HG03520 (cell line): ENCODE measurements at regions not wholly inside any gene's neighbourhood (a gene's known extent, or its start where the extent isn't known, plus 50 kb on each side); places are given as distances from the start of the nearest gene placed in this dataset.

Experiments used
- ATAC-seq: cut with Tn5 transposase; IDR thresholded peaks from one replicate; pipeline ENCODE4 v1.9.1; 2021; ENCODE audit warnings: mild to moderate bottlenecking, moderate library complexity; ENCODE audit not compliant: unreplicated experiment

GRCh38 chr4:148827781-148828180 lies 385.6 kb upstream of the NR3C2 start:
- ATAC-seq: no peak

GRCh38 chr4:148823419-148823769 lies 381.2 kb upstream of the NR3C2 start:
- no peak for ATAC-seq

- no peak for ATAC-seq
Measured at GRCh38 chr4:148822572-148823418, 380.6 kb upstream of the NR3C2 start.

DNA sequence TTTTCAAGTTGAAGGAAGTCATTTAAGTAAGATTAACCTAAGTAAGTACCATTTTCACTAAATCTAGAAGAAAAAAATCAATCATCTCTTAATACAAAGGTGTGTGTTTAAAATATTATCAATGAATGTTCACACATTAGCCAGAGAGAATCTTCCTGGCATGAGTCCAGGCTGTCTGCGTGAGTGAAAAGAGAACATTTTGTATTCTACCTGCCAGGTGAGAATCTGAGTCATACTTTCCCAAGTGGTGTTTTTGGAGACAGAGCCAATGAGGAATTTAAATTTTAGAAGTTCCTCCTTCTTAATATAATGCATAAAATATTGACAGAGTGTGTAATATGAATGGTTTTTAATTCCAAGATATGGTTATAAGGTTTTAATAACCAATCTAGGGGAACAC lies 371.8 kb upstream of the NR3C2 start:
- ATAC-seq: no peak

- no peak for ATAC-seq
Measured at GRCh38 chr4:148813289-148813688, 371.1 kb upstream of the NR3C2 start.

DNA sequence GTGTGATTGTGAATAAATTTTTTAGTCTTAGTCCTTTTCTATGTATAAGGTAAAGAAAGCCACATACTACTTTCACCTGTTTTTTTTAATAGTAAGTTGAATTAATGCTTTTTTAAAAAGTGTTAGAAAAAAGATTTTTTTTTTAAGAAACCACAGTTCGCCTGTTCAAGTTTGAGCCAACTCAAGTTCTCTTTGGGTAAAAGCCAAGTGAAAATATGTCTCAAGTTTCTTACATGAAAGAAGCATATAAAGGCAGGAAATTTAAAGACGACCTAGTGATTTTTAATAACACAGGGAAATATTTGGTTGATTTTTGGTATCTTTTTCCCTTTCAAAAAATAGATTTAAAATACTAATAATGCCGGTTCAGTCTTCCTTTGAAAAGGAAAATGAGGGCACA lies 369.9 kb upstream of the NR3C2 start:
- ATAC-seq: no peak

DNA sequence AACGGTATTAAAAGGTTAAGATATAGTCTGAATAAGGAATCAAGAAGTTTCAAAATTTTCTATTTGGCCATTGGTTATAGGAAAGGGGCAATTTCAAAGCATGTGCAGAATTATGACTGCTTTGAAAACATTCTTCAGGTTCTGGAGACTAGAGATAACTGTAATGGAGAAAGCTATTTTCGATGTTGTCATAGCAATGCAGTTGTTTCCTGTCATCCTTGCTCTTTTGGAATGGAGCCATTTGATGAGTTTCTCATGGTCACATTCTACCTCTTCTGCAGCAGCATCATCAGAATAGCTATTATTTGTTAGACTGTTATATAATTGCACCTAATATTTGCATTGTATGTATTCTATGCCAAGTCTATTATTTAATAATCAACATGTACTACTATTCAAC lies 368.2 kb upstream of the NR3C2 start:
- ATAC-seq: no peak

- no peak for ATAC-seq
Measured at GRCh38 chr4:148808416-148808815, 366.2 kb upstream of the NR3C2 start.

DNA sequence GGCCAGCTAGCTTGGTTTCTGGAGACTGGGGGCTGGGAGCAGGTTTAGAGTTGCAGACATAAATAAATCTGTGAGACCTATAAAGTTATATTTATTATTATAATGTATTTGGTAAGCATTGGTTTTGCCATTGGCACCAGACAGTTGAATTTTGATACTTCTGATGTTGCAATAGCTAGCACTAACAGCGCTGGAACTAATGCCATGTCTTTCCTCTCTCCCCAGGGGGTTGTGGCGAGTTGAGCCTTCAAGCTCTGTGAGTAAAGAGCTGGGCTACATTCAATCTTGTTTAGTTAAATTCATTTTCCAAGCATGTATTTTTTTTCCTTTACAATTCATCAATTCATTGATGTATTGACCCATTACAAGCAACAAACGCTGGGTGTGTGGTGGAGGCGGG lies 358.7 kb upstream of the NR3C2 start:
- no peak for ATAC-seq

DNA sequence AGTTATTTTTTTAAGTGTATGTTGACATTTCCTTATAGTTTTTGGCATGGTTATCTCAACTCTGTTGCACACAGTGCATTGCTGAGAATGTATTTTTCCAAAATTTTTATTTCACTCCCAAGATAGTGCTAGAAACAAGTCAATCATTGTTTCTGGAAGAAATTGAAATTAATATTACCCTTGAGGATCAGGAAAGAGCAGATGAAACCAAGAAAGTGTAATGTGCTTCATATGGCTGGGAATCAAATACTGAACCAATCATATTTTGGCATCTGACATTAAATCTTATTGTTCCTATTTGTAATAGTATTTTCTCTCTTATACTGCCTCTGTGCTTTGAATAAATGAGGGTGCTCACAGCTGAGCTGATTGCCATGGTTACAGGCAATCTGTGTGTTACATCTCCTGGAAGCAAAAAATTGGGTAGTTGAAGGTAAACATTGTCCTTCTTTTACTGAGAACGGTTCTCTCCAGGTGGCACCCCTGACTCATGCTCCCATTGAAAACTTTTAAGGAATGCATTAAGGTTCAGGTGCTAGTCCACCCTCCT lies 358.2 kb upstream of the NR3C2 start:
- ATAC-seq: no peak

- no peak for ATAC-seq
Measured at GRCh38 chr4:148795156-148795864, 353.1 kb upstream of the NR3C2 start.

DNA sequence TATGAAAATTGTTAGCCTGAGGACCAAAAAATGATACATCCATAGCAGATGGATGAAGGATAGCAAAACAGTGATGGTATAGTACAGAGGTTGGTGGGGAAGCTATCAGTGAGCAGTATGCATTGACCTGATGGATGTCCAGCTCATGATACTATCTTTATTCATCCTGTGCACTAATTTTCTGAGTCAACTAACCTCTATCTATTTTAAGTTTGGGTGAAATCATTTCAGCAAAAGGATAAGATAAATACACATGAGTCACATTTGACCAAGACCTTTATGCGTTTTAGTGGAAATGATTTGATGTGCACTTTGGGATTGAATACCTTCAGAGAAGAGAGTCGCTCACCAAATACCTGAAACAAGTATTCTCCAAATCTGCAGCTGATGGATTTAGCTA lies 351.0 kb upstream of the NR3C2 start:
- ATAC-seq: no peak

GRCh38 chr4:148790691-148791090 lies 348.5 kb upstream of the NR3C2 start:
- ATAC-seq: no peak

GRCh38 chr4:148790246-148790645 lies 348.0 kb upstream of the NR3C2 start:
- no peak for ATAC-seq

DNA sequence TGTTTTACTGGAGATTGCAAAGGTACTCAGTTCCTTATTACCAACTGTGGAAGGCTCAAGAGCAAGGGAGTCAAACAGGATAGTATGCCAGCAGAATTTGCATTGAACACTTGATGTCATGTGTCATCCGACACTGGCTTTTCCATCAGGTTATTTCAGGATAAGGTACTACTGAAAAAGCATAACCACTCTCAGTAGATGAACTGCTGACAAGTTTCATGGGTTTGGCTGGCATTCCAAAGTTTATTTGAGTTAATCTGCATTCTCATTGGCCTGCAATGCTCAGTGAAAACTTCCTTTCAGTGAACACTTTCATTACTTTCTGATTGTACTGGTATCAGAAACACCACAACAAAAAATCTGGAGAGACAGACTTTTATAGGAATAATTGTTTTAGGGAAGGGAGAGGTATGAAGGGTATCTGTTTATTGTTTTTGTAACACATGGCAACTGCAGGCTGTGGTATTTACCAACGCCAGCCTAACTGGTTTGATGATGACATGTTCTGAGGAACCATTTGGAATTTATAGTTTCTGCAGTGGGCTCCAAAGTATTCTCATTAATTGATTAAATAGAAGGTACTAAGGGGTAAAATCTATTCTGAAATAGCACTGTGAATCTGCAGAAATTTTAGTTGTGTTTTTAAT lies 345.7 kb upstream of the NR3C2 start:
- no peak for ATAC-seq

GRCh38 chr4:148787285-148787684 lies 345.1 kb upstream of the NR3C2 start:
- no peak for ATAC-seq

DNA sequence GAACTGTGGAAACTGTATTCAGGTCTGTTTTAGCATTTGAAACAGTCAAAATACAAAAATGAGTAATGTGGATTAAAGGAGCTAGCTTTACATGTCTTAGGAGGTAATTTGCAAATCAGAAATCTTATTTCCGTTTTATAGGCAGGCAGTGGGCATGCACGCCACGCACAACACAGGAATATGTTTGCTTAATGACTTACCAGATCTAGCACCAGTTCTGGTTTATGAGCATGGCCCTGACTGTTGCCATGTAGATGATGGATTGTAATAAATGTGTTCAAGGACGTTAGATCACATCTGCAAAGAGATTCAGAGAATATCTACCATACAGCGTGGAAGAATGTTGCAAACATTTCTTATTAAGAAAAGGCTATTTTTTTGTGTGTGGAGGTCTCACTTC lies 344.5 kb upstream of the NR3C2 start:
- ATAC-seq: no peak

GRCh38 chr4:148782284-148782683 lies 340.1 kb upstream of the NR3C2 start:
- ATAC-seq: no peak

DNA sequence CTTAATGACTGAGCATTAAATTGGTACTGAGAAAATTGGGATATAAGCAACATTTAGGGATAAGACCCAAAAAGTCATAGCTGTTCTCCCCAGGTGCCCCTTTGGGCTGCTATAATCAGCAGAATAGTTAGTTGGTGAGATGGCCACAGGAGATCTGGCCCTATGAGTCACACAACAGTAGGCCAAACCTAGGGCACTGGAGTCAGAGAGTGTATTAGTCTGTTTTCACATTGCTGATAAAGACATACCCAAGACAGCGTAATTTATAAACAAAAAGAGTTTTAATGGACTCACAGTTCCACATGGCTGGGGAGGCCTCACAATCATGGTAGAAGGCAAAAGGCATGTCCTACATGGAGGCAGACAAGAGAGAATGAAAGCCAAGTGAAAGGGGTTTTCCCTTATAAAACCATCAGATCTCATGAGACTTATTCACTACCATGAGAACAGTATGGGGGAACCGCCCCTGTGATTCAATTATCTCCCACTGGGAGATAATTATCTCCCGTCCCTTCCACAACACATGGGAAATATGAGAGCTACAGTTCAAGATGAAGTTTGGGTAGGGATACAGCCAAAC lies 338.3 kb upstream of the NR3C2 start:
- no peak for ATAC-seq

GRCh38 chr4:148779771-148780170 lies 337.6 kb upstream of the NR3C2 start:
- no peak for ATAC-seq

GRCh38 chr4:148778980-148779675 lies 336.9 kb upstream of the NR3C2 start:
- no peak for ATAC-seq
